Common myeloid progenitor, CD34-positive (primary cell): ENCODE measurements at regions not wholly inside any gene's neighbourhood (a gene's known extent, or its start where the extent isn't known, plus 50 kb on each side); places are given as distances from the start of the nearest gene placed in this dataset.
"Not testable (repeated sequence)": the region's sequence is repeated elsewhere in the genome, so short reads cannot be mapped to it uniquely, and the experiment has no call there.

Source experiments
- CTCF ChIA-PET: fragments of 350-600 bp; sonication (Branson Sonifier 250); formaldehyde crosslinking; loops from one replicate; lab custom pipeline; 2021; ENCODE audit warnings: antibody characterized with exemption; lab: Charles Lee
- POLR2A ChIA-PET: fragments of 350-600 bp; sonication (Branson Sonifier 250); formaldehyde crosslinking; loops from one replicate; lab custom pipeline; 2021; ENCODE audit warnings: antibody characterized with exemption; lab: Charles Lee
- DNase-seq, 3 donors: peaks; one replicate each; pipeline versions ENCODE4 v3.0.0 to v3.0.0-alpha.2; 2013
- H3K27ac ChIP-seq, 2 experiments: 1 replicate in 1 of 2; 2 replicates in 1 of 2; pipeline ENCODE4 v1.7.0; 2013; ENCODE audit warnings: inconsistent platforms in 2 of 2, low read length in 2 of 2, mild to moderate bottlenecking in 2 of 2, low read depth in 1 of 2, moderate library complexity in 1 of 2; ENCODE audit not compliant: severe bottlenecking in 2 of 2, insufficient read depth in 1 of 2, poor library complexity in 1 of 2
- H3K27me3 ChIP-seq, 5 experiments: replicated peaks in 2 of 5; 1 replicate in 3 of 5; 2 replicates in 2 of 5; pipeline versions ENCODE4 v1.6.1 to v1.7.0; 2013; ENCODE audit warnings: low read length in 4 of 5, mild to moderate bottlenecking in 2 of 5, moderate library complexity in 2 of 5, inconsistent platforms in 1 of 5; ENCODE audit not compliant: insufficient read depth in 5 of 5, control insufficient read depth in 4 of 5
- H3K36me3 ChIP-seq, 4 experiments: 1 replicate in 2 of 4; 2 replicates in 2 of 4; pipeline versions ENCODE4 v1.6.1 to v1.7.0; 2013; ENCODE audit warnings: low read length in 3 of 4, control low read depth in 1 of 4, mild to moderate bottlenecking in 1 of 4; ENCODE audit not compliant: control insufficient read depth in 4 of 4, insufficient read depth in 4 of 4
- H3K4me1 ChIP-seq, 4 experiments: 1 replicate in 3 of 4; 2 replicates in 1 of 4; pipeline versions ENCODE4 v1.6.1 to v1.7.1; 2013; ENCODE audit warnings: low read length in 3 of 4, mild to moderate bottlenecking in 3 of 4, control low read depth in 1 of 4, inconsistent platforms in 1 of 4, moderate library complexity in 1 of 4; ENCODE audit not compliant: control insufficient read depth in 4 of 4, insufficient read depth in 4 of 4; ENCODE audit errors: control extremely low read depth in 1 of 4
- H3K4me3 ChIP-seq, 7 experiments: 1 replicate in 4 of 7; 2 replicates in 3 of 7; pipeline versions ENCODE4 v1.5.1 to v1.7.0; 2013; ENCODE audit warnings: mild to moderate bottlenecking in 7 of 7, low read length in 6 of 7, moderate library complexity in 6 of 7, inconsistent platforms in 2 of 7, low read depth in 2 of 7, control low read depth in 1 of 7; ENCODE audit not compliant: insufficient read depth in 4 of 7, control insufficient read depth in 1 of 7; ENCODE audit errors: extremely low read depth in 1 of 7
- H3K9me3 ChIP-seq, 5 experiments: 1 replicate in 4 of 5; 2 replicates in 1 of 5; pipeline versions ENCODE4 v1.6.1 to v1.7.1; 2013; ENCODE audit warnings: low read length in 4 of 5, mild to moderate bottlenecking in 2 of 5, inconsistent platforms in 1 of 5, low read depth in 1 of 5, moderate library complexity in 1 of 5; ENCODE audit not compliant: control insufficient read depth in 4 of 5, insufficient read depth in 2 of 5; ENCODE audit errors: control extremely low read depth in 1 of 5
- WGBS: methylation state at CpG from one replicate; pipeline ENCODE4 v1.1.5; 2013; ENCODE audit not compliant: insufficient coverage; 5-methylcytosine and 5-hydroxymethylcytosine counted together

DNA sequence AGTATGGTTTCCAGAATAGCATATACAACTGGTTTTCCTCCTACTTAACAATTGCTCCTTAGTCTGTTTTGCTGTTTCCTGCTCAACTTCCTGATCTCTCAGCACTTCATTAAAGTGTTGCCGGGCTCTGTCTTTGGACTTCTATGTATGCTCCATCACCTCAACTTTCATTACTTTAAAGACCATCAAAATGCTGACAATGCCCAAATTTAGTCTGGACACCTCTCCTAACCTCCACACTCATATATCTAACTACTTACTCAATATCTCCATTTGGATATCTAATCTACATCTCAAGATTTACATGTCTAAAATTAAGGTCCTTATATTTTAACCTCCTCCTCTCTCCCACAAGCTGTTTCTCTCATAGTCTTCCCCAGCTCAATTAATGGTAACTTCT is 54.4 kb upstream of the LGR5 start:
- DNase-seq = no peak
- WGBS = no CpG with 5 or more reads among the region's 1 CpG
- no peaks in the 10 kb centered on the region for H3K4me1 ChIP-seq
- H3K27ac ChIP-seq = no peak overlapping the region
- peaks cover 0 to 1% (median 0%) of the 10 kb centered on the region in 5 experiments for H3K9me3 ChIP-seq
- ChIA-PET CTCF (no interaction called here), POLR2A (no interaction called here)
- no peak overlapping the region for H3K4me3 ChIP-seq
- no peaks in the 10 kb centered on the region for H3K27me3 ChIP-seq
- no peaks in the 10 kb centered on the region for H3K36me3 ChIP-seq

DNA sequence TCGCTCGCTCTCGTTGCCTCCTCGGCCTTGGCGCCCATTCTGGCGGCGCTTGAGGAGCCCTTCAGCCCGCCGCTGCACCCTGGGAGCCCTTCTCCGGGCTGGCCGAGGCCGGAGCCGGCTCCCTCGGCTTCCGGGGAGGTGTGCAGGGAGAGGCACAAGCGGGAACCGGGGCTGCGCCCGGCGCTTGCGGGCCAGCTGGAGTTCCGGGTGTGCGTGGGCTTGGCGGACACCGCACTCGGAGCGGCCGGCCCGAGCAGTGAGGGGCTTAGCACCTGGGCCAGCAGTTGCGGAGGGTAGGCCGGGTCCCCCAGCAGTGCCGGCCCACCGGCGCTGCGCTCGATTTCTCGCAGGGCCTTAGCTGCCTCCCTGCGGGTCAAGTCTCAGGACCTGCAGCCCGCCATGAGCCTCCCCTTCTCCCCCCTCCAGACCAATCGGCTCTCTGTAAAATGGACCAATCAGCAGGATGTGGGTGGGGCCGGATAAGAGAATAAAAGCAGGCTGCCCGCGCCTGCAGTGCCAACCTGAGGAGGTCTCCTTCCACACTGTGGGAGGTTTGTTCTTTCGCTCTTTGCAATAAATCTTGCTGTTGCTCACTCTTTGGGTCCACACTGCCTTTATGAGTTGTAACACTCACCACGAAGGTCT is 62.8 kb upstream of the LGR5 start:
- CTCF ChIA-PET, POLR2A ChIA-PET, H3K27ac ChIP-seq, DNase-seq, H3K36me3 ChIP-seq, H3K9me3 ChIP-seq, H3K4me3 ChIP-seq, H3K4me1 ChIP-seq, H3K27me3 ChIP-seq: not testable (repeated sequence)
- WGBS = 97% methylated on average over 37 of the region's 45 CpGs

DNA sequence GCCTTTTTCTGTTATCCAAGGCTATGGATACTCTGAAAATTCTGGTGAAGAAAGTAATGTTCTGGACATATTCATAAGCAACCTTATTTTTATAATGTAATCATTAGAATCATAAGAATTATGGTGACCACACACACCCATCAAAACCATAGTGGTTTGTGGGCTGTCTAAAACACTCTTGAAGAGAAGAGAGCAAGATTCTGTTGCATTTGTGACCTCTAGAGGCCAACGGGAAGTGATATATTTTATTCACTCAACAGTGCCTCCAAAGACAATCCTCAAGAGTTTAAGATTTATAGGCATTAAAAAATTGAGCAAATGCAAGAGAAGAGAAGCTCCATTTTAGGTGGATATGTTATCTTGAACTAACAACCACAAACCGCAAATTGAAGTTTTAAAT is 68.5 kb upstream of the LGR5 start:
- Histone ChIP-seq H3K36me3 (no peaks in the 10 kb centered on the region), H3K27ac (no peak overlapping the region), H3K27me3 (peaks cover 0 to 3% (median 0%) of the 10 kb centered on the region in 5 experiments), H3K9me3 (no peaks in the 10 kb centered on the region), H3K4me3 (no peak overlapping the region), H3K4me1 (no peaks in the 10 kb centered on the region)
- ChIA-PET POLR2A (no interaction called here), CTCF (interaction anchor here (1.0 to 1.1 kb wide), 4 partner anchors 8 to 30 kb away, joined by 3 read pairs; no protein-coding TSS in a partner anchor)
- no CpG with 5 or more reads among the region's 2 CpGs for WGBS
- DNase-seq = peak; percentile 45 to 71 (median 59)

DNA sequence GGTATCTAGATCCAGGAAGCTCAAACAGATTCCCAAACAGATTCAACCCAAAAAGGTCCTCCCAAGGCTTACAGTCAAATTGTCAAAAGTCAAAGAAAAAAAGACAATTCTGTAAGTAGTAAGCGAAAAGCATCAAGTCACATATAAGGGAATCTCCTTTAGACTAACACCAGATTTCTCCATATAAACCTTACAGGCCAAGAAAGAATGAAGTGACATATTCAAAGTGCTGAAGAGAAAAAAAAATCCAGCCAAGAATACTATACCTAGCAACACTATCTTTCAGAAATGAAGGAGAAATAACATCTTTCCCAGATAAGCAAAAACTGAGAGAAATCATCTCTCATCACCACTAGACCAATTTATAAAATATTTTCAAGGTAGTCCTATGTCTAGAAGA is 79.6 kb upstream of the LGR5 start:
- 88% methylated on average over 1 of the region's 1 CpG for WGBS
- no peaks in the 10 kb centered on the region for H3K36me3 ChIP-seq
- H3K4me1 ChIP-seq = no peaks in the 10 kb centered on the region
- H3K4me3 ChIP-seq = no peak overlapping the region
- POLR2A ChIA-PET = no interaction called here
- CTCF ChIA-PET = no interaction called here
- peaks cover 0 to 5% (median 0%) of the 10 kb centered on the region in 5 experiments for H3K9me3 ChIP-seq
- no peak for DNase-seq
- H3K27ac ChIP-seq = no peak overlapping the region
- no peaks in the 10 kb centered on the region for H3K27me3 ChIP-seq

DNA sequence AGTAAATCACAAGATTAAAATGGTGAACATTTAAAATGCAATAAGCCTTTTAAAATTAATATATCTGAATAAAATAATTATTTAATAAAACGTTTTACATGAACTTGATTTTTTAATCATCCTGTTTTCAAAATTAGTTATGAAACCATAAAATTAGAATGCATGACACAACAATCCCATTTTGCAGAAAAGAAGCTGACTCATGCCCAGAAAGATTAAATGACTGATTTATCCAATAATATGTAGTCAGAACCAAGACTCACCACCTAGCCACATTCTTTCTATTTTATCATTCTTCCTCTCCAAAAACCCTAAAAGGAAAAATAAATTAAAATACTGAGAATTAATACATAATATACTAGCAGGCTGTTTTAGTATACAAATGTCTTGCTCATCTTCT is 83.0 kb upstream of the LGR5 start:
- no CpG with 5 or more reads among the region's 1 CpG for WGBS
- H3K27ac ChIP-seq = no peak overlapping the region
- H3K4me3 ChIP-seq = no peak overlapping the region
- no peak for DNase-seq
- ChIA-PET CTCF (no interaction called here), POLR2A (no interaction called here)
- H3K27me3 ChIP-seq = no peaks in the 10 kb centered on the region
- no peaks in the 10 kb centered on the region for H3K4me1 ChIP-seq
- H3K36me3 ChIP-seq = no peaks in the 10 kb centered on the region
- H3K9me3 ChIP-seq = peaks cover 0 to 5% (median 0%) of the 10 kb centered on the region in 5 experiments

DNA sequence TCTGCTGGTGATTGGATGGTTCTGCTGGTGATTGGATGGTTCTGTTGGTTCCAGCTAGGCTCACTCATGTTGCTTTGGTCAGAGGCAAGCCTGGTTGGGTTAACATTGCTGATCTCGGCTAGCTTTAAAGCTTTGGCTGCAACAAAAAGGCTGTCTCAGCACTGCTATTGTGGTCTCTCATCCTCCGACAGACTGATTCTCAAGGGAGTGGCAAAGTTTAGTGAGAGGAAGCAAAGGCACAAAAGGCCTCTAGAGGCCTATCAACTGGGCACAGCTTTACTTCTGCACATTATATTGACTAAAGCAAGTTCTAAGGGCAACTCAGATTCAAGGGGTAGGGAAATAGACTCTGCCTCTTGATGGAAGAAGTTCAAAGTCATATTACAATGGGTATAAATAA is 84.7 kb upstream of the LGR5 start:
- Histone ChIP-seq H3K4me3 (no peak overlapping the region), H3K27ac (no peak overlapping the region), H3K36me3 (no peaks in the 10 kb centered on the region), H3K4me1 (no peaks in the 10 kb centered on the region), H3K27me3 (no peaks in the 10 kb centered on the region), H3K9me3 (peaks cover 0 to 5% (median 0%) of the 10 kb centered on the region in 5 experiments)
- 54% methylated on average over 2 of the region's 2 CpGs for WGBS
- ChIA-PET POLR2A (no interaction called here), CTCF (no interaction called here)
- no peak for DNase-seq

DNA sequence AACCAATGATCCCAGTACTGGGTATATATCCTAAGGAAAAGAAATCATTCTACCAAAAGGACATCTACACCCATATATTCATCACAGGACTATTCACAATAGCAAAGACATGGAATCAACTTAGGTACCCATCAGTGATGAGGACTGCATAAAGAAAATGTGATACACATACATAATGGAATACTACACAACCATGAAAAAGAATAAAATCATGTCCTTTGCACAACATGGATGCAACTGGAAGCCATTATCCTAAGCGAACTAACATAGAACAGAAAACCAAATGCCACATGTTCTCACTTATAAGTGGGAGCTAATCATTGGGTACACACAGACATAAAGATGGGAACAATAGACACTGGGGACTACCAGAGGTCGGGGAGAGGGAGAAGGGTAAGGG is 86.0 kb upstream of the LGR5 start:
- Histone ChIP-seq H3K27ac (no peak overlapping the region), H3K9me3 (peaks cover 0 to 2% (median 0%) of the 10 kb centered on the region in 5 experiments), H3K4me1 (no peaks in the 10 kb centered on the region), H3K27me3 (no peaks in the 10 kb centered on the region), H3K36me3 (no peaks in the 10 kb centered on the region), H3K4me3 (no peak overlapping the region)
- no peak for DNase-seq
- POLR2A ChIA-PET = no interaction called here
- no CpG with 5 or more reads among the region's 2 CpGs for WGBS
- CTCF ChIA-PET = no interaction called here
